SK-N-MC (cell line): ENCODE measurements at regions not wholly inside any gene's neighbourhood (a gene's known extent, or its start where the extent isn't known, plus 50 kb on each side); places are given as distances from the start of the nearest gene placed in this dataset.

Source experiments
- DNase-seq: peaks from one replicate; pipeline ENCODE4 v3.0.0-alpha.2; 2011; ENCODE audit warnings: low read depth, low spot score
- H3K27ac ChIP-seq: fragments of 200-600 bp; sonication (generic); 2 replicates; pipeline ENCODE4 v1.5.1; 2016; ENCODE audit warnings: mixed run types
- H3K36me3 ChIP-seq: fragments of 200-600 bp; sonication (generic); 2 replicates; pipeline ENCODE4 v1.6.1; 2017; ENCODE audit warnings: antibody characterized with exemption, low read length, mixed read lengths; ENCODE audit not compliant: insufficient read depth
- H3K4me3 ChIP-seq: fragments of 200-600 bp; sonication (generic); 2 replicates; pipeline ENCODE4 v1.5.1; 2016
- H3K9ac ChIP-seq: fragments of 200-600 bp; sonication (generic); 2 replicates; pipeline ENCODE4 v1.8.0; 2017; ENCODE audit warnings: mixed run types, mixed read lengths; ENCODE audit not compliant: insufficient read length
- H3K9me3 ChIP-seq: fragments of 200-600 bp; sonication (generic); 2 replicates; pipeline ENCODE4 v1.6.1; 2017; ENCODE audit warnings: low read depth, mild to moderate bottlenecking, antibody characterized with exemption, low read length, moderate library complexity, mixed read lengths
- EZH2 ChIP-seq: fragments of 200-600 bp; sonication (generic); IDR thresholded peaks from one replicate; pipeline ENCODE4 v1.6.1; 2017; ENCODE audit warnings: antibody characterized with exemption
- FOXP2 ChIP-seq: optimal IDR thresholded peaks from 2 replicates; pipeline ENCODE3; 2011; ENCODE audit warnings: mild to moderate bottlenecking, moderate library complexity; ENCODE audit not compliant: insufficient read depth; ENCODE audit errors: extremely low read length, control extremely low read depth
- POLR2AphosphoS5 ChIP-seq: IDR thresholded peaks from 2 replicates; pipeline ENCODE4 v1.6.1; 2012; ENCODE audit warnings: mild to moderate bottlenecking, low read depth, low read length, borderline replicate concordance

DNA sequence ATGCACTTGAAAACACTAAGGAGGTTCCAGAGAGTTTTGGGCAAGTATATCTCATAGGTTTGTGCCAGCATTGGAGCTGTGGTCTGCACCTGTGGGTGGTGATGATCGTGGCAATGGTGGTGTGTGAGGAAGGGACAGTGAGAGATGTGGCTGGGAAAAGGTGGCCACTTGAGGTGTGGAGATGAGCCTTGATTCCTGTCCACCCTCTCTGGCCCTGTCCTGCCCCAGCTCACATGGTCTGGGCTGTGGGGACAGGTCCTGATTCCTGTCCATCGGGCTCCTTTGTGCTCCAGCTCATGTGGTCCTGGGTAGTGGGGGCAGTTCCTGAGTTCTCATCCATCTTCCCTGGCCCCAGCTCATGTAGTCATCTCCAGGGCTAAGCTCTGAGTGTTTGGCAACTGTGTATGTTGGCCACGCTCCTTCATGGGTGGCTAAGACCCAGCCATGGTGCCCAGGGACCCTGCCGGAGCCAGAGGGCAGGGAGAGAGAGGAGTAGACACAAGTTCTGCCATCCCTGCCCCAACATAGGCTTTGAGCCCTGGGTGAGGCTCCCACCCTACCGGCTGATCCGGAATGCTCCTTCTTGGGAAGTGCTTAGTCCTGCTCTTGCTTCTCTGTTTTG lies 294.4 kb upstream of the HDAC4 start:
- Histone ChIP-seq H3K36me3 (no peaks in the 10 kb centered on the region), H3K27ac (no peak overlapping the region), H3K9me3 (no peaks in the 10 kb centered on the region), H3K9ac (no peak overlapping the region), H3K4me3 (no peak overlapping the region)
- DNase-seq: no peak
- TF ChIP-seq EZH2: no peak
- TF ChIP-seq POLR2AphosphoS5: no peak
- no peak for TF ChIP-seq FOXP2

DNA sequence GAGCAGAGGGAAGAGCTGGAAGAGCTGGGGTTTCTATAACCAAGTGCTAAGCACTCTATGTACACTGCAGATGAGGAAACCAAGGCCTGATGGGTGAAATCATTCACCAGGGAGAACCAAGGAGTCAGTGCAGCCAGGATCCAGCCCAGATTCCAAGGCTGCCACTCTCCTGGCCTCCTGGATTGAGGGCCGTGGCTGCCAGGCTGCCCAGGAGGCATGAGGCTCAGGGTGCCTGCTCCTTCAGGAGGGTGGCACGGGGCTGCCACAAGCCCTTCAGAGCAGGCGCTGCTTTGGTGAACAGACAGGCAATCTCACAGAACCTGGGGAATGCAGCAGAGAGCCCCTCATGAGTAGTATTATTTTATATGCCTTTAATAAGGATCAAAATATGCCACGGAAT lies 293.7 kb upstream of the HDAC4 start:
- no peak for DNase-seq
- TF ChIP-seq POLR2AphosphoS5 (no peak), FOXP2 (no peak), EZH2 (no peak)
- Histone ChIP-seq H3K27ac (no peak overlapping the region), H3K4me3 (no peak overlapping the region), H3K9me3 (no peaks in the 10 kb centered on the region), H3K36me3 (no peaks in the 10 kb centered on the region), H3K9ac (no peak overlapping the region)

DNA sequence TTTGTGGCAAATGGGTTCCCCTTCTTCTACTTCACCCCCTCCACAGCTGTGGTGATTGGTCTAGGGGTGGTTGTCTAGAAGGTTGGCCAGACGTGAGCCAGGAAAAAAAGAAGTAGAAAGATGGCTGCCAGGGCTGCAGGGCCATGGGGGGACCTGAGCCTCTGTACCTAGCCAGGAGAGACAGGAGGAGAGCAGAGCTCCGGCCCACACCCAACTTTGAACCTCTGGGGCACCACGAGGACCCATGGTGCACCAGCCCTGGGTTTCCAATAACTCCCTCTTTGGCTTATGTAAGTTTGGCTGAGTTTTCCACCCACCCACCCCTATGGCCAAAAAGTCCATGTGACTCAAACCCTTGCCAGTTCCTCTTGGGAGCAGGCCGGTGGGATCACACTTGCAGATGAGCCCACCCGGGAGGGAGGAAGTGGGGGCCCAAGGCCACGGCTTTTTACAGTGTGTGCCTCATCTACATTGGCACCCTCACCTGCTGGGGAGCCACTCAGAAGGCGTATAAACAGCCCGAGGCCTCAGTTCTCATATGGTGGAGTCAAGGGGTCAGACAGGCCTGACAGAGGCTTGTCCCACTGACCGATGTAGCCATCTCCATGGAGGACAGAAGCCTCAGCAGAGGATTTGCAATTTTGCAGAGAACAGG lies 293.1 kb upstream of the HDAC4 start:
- no peak for DNase-seq
- TF ChIP-seq EZH2 (no peak), POLR2AphosphoS5 (no peak), FOXP2 (no peak)
- H3K9me3 ChIP-seq: no peaks in the 10 kb centered on the region
- H3K4me3 ChIP-seq: no peak overlapping the region
- H3K9ac ChIP-seq: no peak overlapping the region
- H3K27ac ChIP-seq: no peak overlapping the region
- no peaks in the 10 kb centered on the region for H3K36me3 ChIP-seq

DNA sequence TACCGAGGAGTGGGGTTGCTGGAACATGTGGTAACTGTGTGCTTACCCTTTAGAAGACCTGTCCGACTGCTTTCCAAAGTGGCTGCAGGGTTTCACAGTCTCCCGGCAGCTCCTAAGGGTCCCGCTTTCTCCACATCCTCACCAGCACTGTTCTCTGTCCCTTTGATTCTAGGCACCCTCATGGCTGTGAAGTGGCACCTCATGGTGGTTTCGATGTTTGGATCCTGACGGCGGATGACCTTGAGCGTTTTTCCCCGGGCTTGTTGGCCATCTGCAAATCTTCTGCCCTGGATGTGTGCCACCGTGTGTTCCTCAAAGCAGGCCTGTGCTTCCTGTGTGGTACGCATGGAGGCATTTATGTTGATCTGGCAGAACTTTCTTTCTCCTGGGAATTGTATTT lies 292.5 kb upstream of the HDAC4 start:
- DNase-seq: no peak
- no peak overlapping the region for H3K9ac ChIP-seq
- no peak for TF ChIP-seq EZH2
- TF ChIP-seq POLR2AphosphoS5: no peak
- TF ChIP-seq FOXP2: no peak
- H3K9me3 ChIP-seq: no peaks in the 10 kb centered on the region
- no peak overlapping the region for H3K27ac ChIP-seq
- no peak overlapping the region for H3K4me3 ChIP-seq
- H3K36me3 ChIP-seq: no peaks in the 10 kb centered on the region

DNA sequence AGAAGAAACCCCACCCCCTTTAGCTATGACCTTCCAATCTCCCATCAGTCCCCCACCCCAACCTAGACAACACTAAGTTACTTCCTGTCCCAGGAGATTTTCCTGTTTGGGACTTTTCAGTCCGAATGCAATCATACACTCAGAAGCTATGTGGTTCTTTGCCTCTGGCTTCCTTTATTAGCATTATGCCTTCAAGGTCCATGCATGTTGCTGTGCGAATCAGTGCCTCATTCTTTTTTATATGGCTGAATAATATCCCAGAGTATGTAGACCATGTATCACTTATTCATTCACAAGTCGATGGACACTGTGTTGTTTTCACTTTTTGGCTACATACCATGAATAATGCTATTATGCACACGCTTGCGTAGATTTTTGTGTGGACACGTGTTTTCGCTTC lies 292.1 kb upstream of the HDAC4 start:
- Histone ChIP-seq H3K36me3 (no peaks in the 10 kb centered on the region), H3K27ac (no peak overlapping the region), H3K4me3 (no peak overlapping the region), H3K9ac (no peak overlapping the region), H3K9me3 (no peaks in the 10 kb centered on the region)
- TF ChIP-seq FOXP2: no peak
- no peak for TF ChIP-seq EZH2
- no peak for TF ChIP-seq POLR2AphosphoS5
- DNase-seq: no peak

DNA sequence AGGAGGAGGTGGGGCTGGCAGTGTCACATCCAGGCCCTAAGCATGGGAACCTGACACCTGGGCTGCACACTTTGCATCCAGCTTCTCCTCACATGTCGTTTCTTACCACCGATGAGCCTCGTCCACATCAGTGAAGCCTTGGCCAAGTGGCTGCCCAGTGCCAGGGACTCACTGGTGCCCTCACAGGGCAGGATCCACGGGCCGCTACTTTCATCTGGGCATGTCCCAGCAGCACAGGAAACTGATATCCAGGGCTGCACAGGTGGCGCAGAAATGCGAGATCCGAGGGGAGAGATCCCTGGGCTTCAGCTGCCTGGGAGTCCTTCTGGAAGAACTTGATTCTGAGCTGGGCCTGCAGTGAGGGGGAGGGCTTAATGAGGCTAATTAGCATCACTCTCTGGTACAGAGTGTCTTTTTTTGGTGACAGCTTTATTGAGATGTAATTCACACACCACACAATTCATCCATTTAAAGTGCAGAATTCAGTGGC lies 291.6 kb upstream of the HDAC4 start:
- TF ChIP-seq FOXP2 (no peak), POLR2AphosphoS5 (no peak), EZH2 (no peak)
- H3K36me3 ChIP-seq: no peaks in the 10 kb centered on the region
- H3K9ac ChIP-seq: no peak overlapping the region
- no peak for DNase-seq
- no peaks in the 10 kb centered on the region for H3K9me3 ChIP-seq
- no peak overlapping the region for H3K27ac ChIP-seq
- no peak overlapping the region for H3K4me3 ChIP-seq

DNA sequence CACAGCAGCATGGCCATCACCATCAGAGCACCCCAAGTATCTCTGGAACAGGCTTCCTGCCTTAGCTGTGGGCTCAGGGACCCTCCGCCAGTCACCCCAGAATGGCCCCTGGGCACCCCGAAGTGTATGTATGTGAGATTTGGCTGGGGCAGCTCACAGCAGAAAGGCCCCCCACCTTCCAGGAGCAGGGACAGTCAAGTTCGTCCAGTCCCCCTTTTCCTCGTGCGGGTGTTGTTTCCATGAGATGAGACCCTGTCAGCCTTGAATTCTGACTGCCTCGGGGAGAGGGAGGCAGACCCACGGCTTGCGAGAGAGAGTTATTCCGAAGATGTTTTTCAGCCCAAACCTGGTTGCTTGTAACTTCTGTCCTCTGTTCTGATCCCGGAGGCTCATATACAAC lies 290.9 kb upstream of the HDAC4 start:
- no peak for DNase-seq
- Histone ChIP-seq H3K9me3 (no peaks in the 10 kb centered on the region), H3K36me3 (no peaks in the 10 kb centered on the region), H3K9ac (no peak overlapping the region), H3K27ac (no peak overlapping the region), H3K4me3 (no peak overlapping the region)
- no peak for TF ChIP-seq EZH2
- no peak for TF ChIP-seq POLR2AphosphoS5
- TF ChIP-seq FOXP2: no peak

DNA sequence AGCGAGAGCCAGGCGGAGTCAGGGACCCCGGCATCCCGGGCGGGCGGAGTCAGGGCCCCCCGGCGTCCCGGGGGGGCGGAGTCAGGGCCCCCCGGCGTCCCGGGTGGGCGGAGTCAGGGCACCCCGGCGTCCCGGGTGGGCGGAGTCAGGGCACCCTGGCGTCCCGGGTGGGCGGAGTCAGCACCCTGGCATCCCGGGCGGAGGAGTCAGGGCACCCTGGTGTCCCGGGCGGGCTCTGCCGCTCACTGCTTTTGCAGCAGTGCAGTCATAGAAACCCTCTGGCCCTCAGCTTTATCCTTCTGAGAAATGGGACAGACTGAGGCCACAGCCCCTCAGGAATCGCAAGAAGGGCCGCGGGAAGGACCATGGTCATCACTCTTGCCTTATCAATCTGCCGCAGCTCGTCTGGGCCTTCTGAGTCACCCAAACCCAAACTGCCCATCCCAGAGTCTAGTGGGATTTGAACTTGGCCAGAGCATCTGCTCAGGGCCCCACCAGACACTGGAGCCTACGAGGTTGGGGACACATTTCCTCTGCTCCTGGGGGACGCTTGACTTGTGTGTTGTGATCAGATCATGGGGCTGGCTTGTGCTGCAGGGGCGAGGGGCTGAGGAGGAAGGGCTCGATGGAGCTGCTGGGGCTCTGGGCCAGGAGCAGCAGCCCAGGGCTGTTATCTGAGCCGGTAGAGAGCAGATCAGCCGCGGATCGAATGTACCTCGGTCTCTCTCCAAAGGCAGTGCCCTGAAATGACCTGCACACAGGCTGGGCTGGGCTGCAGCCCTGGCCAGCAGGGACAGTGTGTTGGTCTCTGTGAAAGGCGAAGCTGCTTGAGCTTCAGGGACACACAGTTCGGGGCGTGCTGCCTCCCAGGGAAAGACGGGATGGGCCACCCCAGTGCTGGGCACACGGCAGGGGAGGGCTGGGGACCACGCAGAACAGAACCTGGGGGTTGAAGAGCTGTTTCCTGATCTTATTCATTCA lies 290.1 kb upstream of the HDAC4 start:
- H3K27ac ChIP-seq: no peak overlapping the region
- no peak overlapping the region for H3K9ac ChIP-seq
- no peaks in the 10 kb centered on the region for H3K9me3 ChIP-seq
- no peak for TF ChIP-seq POLR2AphosphoS5
- no peak for TF ChIP-seq EZH2
- TF ChIP-seq FOXP2: no peak
- no peak for DNase-seq
- no peak overlapping the region for H3K4me3 ChIP-seq
- H3K36me3 ChIP-seq: no peaks in the 10 kb centered on the region
